ENCODE measurements at regions not wholly inside any gene's neighbourhood (a gene's known extent, or its start where the extent isn't known, plus 50 kb on each side); places are given as distances from the start of the nearest gene placed in this dataset.

GRCh38 chr7:156143158-156143557, 330.9 kb upstream of the SHH start (continued):
- TF ChIP-seq, protein P1, sequence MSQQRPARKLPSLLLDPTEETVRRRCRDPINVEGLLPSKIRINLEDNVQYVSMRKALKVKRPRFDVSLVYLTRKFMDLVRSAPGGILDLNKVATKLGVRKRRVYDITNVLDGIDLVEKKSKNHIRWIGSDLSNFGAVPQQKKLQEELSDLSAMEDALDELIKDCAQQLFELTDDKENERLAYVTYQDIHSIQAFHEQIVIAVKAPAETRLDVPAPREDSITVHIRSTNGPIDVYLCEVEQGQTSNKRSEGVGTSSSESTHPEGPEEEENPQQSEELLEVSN (IDR thresholded peaks at IDR 0.05; ENCODE audit: borderline replicate concordance, low read depth): no peak

DNA sequence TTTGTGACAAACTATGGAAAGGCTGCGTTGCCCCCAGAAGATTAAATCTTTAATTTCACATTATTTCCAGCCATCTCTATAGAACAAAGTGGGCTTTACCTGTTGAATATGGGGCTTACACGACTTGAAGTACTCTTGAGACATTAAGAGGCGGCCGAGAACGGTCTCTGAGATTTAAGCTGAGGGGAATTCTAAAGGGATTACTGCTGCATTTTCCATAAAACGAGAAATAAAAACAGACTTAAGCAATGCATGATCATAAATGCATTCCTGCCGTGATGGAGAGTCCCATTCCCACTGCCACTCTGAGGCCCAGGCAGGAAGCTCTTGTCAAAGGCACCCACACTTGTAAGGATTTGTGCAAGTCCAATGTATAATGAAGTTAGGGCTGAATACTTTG, 329.7 kb upstream of the SHH start:
- no peak for FAIRE-seq
- POLR2A ChIA-PET: no interaction called here
- TF ChIP-seq GATA3 (IDR thresholded peaks at IDR 0.05; ENCODE audit: borderline replicate concordance) (no peak), NFE2L2 (conservative IDR thresholded peaks at IDR 0.05; ENCODE audit: low read length) (no peak), CBX8 (IDR thresholded peaks at IDR 0.05) (no peak), ESRRA (IDR thresholded peaks at IDR 0.05; ENCODE audit: borderline replicate concordance, low read length) (no peak), JUNB (IDR thresholded peaks at IDR 0.05) (no peak), NR3C1 (IDR thresholded peaks at IDR 0.05) (no peak)
- TF ChIP-seq, protein P2, sequence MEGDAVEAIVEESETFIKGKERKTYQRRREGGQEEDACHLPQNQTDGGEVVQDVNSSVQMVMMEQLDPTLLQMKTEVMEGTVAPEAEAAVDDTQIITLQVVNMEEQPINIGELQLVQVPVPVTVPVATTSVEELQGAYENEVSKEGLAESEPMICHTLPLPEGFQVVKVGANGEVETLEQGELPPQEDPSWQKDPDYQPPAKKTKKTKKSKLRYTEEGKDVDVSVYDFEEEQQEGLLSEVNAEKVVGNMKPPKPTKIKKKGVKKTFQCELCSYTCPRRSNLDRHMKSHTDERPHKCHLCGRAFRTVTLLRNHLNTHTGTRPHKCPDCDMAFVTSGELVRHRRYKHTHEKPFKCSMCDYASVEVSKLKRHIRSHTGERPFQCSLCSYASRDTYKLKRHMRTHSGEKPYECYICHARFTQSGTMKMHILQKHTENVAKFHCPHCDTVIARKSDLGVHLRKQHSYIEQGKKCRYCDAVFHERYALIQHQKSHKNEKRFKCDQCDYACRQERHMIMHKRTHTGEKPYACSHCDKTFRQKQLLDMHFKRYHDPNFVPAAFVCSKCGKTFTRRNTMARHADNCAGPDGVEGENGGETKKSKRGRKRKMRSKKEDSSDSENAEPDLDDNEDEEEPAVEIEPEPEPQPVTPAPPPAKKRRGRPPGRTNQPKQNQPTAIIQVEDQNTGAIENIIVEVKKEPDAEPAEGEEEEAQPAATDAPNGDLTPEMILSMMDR (IDR thresholded peaks at IDR 0.05): no peak
- Histone ChIP-seq H3K9me3 (no peaks in the 10 kb centered on the region), H3K4me2 (no peak overlapping the region), H3K4me1 (no peaks in the 10 kb centered on the region), H3K4me3 (no peak overlapping the region), H3K27ac (no peak overlapping the region)
- WGBS (ENCODE audit: missing lambda C conversion rate): 55% methylated on average over 7 of the region's 7 CpGs
- no peak for ATAC-seq
- CTCF ChIA-PET: no interaction called here
- DNase-seq (ENCODE audit: low read depth in 1 of 2, low spot score in 1 of 2): no peak

DNA sequence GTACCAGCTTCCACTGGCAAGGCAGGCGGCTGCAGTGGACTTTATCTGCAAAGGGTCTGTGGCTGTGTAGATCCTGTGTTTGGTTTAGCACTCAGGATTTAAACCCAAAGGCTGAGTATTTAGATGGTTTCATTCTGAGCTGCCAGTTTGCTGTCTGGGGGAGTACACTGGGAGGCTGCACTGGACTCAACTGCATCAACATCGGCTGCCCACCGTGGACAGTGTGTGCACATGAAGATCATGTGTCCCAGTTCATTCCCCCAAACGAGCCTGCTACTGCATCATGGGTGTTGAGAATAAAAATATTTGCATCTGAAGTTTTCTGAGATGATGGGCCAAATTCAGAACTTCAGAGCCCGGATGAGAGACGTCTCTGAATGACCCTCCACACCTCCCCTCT, 328.6 kb upstream of the SHH start:
- no peak for DNase-seq (ENCODE audit: low read depth in 1 of 2, low spot score in 1 of 2)
- no peaks in the 10 kb centered on the region for H3K9me3 ChIP-seq
- H3K4me3 ChIP-seq: no peak overlapping the region
- H3K4me1 ChIP-seq: no peaks in the 10 kb centered on the region
- ChIA-PET POLR2A (no interaction called here), CTCF (no interaction called here)
- TF ChIP-seq CBX8 (IDR thresholded peaks at IDR 0.05) (no peak), ZFP36 (IDR thresholded peaks at IDR 0.05; ENCODE audit: borderline replicate concordance, partially characterized antibody) (no peak), KDM1A (IDR thresholded peaks at IDR 0.05; ENCODE audit: low read depth) (no peak), RCOR1 (IDR thresholded peaks at IDR 0.05; ENCODE audit: low read depth, low read length) (no peak), BHLHE40 (IDR thresholded peaks at IDR 0.05; ENCODE audit: low read depth, low read length) (no peak), JUNB (IDR thresholded peaks at IDR 0.05) (no peak), MAFK (IDR thresholded peaks at IDR 0.05; ENCODE audit: partially characterized antibody) (no peak), USF2 (IDR thresholded peaks at IDR 0.05) (no peak)
- TF ChIP-seq, protein P3, sequence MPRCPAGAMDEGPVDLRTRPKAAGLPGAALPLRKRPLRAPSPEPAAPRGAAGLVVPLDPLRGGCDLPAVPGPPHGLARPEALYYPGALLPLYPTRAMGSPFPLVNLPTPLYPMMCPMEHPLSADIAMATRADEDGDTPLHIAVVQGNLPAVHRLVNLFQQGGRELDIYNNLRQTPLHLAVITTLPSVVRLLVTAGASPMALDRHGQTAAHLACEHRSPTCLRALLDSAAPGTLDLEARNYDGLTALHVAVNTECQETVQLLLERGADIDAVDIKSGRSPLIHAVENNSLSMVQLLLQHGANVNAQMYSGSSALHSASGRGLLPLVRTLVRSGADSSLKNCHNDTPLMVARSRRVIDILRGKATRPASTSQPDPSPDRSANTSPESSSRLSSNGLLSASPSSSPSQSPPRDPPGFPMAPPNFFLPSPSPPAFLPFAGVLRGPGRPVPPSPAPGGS (IDR thresholded peaks at IDR 0.05): no peak
- TF ChIP-seq, protein P4, sequence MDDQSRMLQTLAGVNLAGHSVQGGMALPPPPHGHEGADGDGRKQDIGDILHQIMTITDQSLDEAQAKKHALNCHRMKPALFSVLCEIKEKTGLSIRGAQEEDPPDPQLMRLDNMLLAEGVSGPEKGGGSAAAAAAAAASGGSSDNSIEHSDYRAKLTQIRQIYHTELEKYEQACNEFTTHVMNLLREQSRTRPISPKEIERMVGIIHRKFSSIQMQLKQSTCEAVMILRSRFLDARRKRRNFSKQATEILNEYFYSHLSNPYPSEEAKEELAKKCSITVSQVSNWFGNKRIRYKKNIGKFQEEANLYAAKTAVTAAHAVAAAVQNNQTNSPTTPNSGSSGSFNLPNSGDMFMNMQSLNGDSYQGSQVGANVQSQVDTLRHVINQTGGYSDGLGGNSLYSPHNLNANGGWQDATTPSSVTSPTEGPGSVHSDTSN (IDR thresholded peaks at IDR 0.05): no peak
- ATAC-seq: no peak
- H3K4me2 ChIP-seq: no peak overlapping the region
- FAIRE-seq: no peak
- no peak overlapping the region for H3K27ac ChIP-seq
- WGBS (ENCODE audit: missing lambda C conversion rate): 49% methylated on average over 6 of the region's 6 CpGs

- FAIRE-seq (no peak), DNase-seq (ENCODE audit: low read depth in 1 of 2, low spot score in 1 of 2) (no peak), ATAC-seq (no peak)
- TF ChIP-seq CBX8 (IDR thresholded peaks at IDR 0.05) (no peak), MAX (IDR thresholded peaks at IDR 0.05) (no peak), EP300 (IDR thresholded peaks at IDR 0.05) (no peak), ZFP36 (IDR thresholded peaks at IDR 0.05; ENCODE audit: borderline replicate concordance, partially characterized antibody) (no peak), RARB (CRISPR knock-in tag; IDR thresholded peaks at IDR 0.05) (no peak)
- H3K27ac ChIP-seq: no peak overlapping the region
- no peaks in the 10 kb centered on the region for H3K4me1 ChIP-seq
- 54% methylated on average over 7 of the region's 7 CpGs for WGBS (ENCODE audit: missing lambda C conversion rate)
- CTCF ChIA-PET: no interaction called here
- H3K4me2 ChIP-seq: no peak overlapping the region
- H3K4me3 ChIP-seq: no peak overlapping the region
- no peaks in the 10 kb centered on the region for H3K9me3 ChIP-seq
- POLR2A ChIA-PET: no interaction called here
Observed at GRCh38 chr7:156140447-156140846, 328.2 kb upstream of the SHH start.
